HG03159 (cell line): ENCODE measurements at regions not wholly inside any gene's neighbourhood (a gene's known extent, or its start where the extent isn't known, plus 50 kb on each side); places are given as distances from the start of the nearest gene placed in this dataset.
"Not testable (repeated sequence)": the region's sequence is repeated elsewhere in the genome, so short reads cannot be mapped to it uniquely, and the experiment has no call there.

Experiments
- ATAC-seq: cut with Tn5 transposase; IDR thresholded peaks from one replicate; pipeline ENCODE4 v1.9.1; 2021; ENCODE audit warnings: mild to moderate bottlenecking, moderate library complexity; ENCODE audit not compliant: unreplicated experiment

DNA sequence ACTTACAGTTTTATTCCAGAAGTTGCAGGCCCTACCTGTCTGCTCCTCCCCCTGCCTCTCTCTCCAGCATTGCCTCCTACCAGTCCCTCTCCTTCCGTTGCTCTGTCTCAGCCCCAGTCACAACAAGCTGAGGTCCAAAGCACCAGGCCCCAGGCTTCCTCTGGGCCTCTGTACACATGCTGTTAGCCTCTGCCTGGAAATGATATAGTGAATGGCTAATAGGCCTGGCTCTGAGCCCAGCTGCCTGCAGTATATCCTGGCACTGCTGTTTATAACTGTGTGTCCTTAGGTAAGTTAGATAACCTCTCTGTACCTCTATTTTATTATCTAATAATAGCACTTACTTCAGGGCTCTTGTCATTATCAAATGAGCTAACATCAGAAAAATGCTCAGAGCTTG, 114.9 kb upstream of the PWP1 start:
- no peak for ATAC-seq

- ATAC-seq: no peak
These were observed 114.1 kb upstream of the PWP1 start for GRCh38 chr12:107571492-107571891.

DNA sequence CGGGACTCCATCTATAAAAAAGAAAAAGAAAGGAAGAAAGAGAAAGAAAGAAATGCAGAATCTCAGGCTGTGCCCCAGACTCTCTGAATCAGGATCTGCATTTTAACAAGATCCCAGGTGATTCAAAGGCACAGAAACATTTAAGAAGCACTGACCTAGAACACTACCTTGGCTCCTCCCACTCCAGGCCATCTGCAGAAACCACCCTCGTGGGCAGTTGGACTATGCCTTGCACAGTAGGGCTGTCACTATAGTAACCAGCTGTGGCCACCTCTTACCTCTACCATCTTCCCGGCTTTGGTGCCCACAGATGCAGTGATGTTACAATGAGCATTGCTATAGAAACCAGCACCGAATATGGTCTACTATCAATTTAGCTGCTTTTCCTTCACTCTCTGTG, 110.9 kb upstream of the PWP1 start:
- no peak for ATAC-seq

DNA sequence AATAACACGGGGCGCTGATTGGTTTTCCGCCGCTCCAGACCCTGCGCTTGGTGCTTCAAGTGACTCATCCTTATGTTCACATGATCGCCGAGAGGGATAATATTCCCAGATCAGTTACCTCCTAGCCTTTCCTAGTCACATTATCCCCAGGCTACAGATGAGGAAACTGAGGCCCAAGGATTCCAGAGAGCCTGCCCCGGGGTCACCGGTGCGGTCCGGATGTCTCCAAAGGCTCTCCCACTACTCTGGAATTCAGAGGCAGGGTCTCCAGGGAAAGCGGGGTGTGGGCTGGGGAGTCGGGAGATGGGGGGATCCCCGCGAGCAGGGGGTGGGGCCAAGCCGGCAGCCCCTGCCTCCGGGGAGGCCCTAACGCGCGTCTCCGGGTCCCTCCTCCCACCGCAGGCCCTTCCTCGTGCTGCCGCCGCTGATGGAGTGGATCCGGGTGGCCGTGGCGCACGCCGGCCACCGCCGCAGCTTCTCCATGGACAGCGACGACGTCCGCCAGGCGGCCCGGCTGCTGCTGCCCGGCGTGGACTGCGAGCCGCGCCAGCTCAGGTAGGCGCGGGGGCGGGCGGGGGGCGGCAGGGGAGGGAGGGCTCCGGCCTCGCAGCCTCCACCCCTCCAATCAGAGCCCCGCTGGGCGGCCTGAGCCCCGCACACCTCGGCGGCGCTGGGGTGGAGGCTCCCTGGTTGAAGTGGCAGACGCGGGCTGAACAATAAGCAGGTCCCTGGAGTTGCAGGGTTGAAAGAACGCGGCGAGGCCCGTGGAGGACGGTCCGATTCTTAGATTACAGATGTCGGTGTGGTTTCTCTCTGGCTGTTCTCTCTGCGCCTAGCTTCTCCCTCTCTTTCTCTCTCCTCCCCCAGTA, 104.6 kb upstream of the PWP1 start:
- ATAC-seq: no peak

GRCh38 chr12:107581619-107582015, 104.0 kb upstream of the PWP1 start:
- no peak for ATAC-seq

GRCh38 chr12:107583551-107583950, 102.0 kb upstream of the PWP1 start:
- ATAC-seq: no peak

GRCh38 chr12:107584563-107584962, 101.0 kb upstream of the PWP1 start:
- no peak for ATAC-seq

- no peak for ATAC-seq
These were observed 99.2 kb upstream of the PWP1 start for GRCh38 chr12:107586256-107586970.

DNA sequence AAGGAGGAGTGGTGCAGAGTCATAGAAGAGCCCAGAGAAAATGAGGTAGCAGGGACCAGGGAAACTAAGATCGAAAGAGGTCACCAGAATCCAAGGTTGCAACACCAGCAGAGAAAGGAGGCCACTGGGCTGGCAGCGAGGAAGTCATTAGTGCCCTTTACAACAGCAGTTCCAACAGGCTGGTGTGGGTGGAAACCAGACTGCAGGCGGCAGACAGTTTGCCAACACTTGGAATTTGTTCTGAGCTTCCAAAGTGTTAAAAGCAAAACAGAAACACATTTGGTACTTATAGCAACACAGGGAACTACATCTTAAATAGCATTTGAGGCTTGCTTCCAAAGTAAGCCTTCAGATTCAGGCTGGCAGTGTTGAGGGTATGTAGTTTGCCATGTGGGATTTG, 95.2 kb upstream of the PWP1 start:
- no peak for ATAC-seq

- no peak for ATAC-seq
These were observed 94.7 kb upstream of the PWP1 start for GRCh38 chr12:107590814-107591375.

DNA sequence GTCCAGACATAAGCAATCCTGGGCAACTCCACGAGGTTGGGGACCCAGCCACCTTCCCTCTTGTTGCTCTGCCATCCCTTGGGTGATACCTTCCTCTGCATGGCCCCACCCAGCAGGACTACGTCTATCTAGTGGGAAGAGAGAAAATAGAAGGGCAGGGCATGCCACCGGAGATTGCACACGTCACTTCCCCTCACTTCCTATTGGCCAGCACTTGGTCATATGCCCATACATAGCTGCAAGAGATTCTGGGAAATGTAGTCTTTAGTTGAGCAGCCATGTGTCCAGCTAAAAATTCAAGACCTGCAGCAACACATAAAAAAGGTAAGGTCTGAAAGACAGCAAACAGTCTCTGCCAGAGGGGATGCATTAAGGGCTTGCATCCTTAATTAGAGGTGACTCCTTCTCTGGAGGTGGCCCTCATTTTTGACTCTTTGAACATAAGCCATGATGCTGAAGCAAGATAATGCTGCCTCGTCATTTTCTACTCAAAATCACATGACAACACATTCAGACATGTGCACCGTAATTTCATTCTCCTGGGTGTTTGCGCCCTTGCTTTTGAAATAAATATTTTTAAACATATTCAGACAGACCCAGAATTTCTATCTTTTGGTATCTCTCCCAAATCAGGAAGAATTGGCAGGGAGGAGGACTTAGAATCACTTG, 91.8 kb upstream of the PWP1 start:
- ATAC-seq: no peak

DNA sequence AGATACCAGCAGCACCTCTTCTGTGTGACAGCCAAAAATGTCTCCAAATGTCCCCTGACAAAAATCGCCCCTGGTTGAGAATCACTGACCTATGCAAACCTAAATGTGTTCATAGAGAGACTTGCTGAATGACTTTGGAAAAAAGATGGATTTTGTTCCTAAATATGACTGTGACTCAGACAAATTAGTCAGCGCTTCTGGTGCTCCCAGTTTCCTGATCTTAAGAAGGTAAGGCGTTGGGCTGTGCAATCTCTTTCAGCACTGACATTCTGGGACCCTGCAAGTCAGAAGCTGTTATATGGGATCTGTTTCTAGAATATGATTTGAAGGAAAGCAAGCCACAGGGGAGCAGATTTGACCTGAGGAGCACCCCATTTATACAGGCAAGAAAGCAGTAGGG, 90.6 kb upstream of the PWP1 start:
- ATAC-seq: no peak

GRCh38 chr12:107597695-107598410, 87.7 kb upstream of the PWP1 start:
- ATAC-seq: peak; percentile 44

GRCh38 chr12:107598906-107599305, 86.7 kb upstream of the PWP1 start:
- no peak for ATAC-seq

- no peak for ATAC-seq
These were observed 84.9 kb upstream of the PWP1 start for GRCh38 chr12:107600581-107601144.

GRCh38 chr12:107602446-107602845, 83.2 kb upstream of the PWP1 start:
- no peak for ATAC-seq

- ATAC-seq: no peak
These were observed 80.3 kb upstream of the PWP1 start for GRCh38 chr12:107605293-107605692.

- ATAC-seq: peak; percentile 60
These were observed 77.9 kb upstream of the PWP1 start for GRCh38 chr12:107607464-107608392.

GRCh38 chr12:107608779-107609178, 76.8 kb upstream of the PWP1 start:
- ATAC-seq: not testable (repeated sequence)
